ENCODE measurements at regions not wholly inside any gene's neighbourhood (a gene's known extent, or its start where the extent isn't known, plus 50 kb on each side); places are given as distances from the start of the nearest gene placed in this dataset.

DNA sequence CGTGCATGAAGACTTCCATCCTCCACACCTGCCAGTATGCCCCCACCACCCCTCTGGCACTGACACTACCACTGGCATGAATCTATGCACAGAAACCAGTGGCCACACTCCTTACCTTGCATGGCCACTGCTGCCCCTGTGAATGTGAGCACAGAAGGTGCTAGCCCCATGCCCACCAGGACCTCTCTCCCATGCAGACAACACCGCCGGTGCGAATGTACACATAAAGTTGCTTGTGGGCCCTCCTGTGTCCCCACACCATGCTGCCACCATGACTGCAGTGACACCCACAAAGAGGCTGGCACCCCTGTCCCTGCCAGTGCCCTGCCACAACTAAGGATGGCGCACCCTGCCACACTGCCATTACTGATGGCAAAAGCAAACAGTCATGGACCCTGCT lies 289.5 kb upstream of the KCND2 start:
- Histone ChIP-seq H3K27ac (no peak overlapping the region), H3K4me1 (no peaks in the 10 kb centered on the region), H3K36me3 (no peaks in the 10 kb centered on the region), H3K9me3 (no peaks in the 10 kb centered on the region), H3K27me3 (no peaks in the 10 kb centered on the region), H3K4me3 (no peak overlapping the region)
- DNase-seq (ENCODE audit: extremely low spot score in 2 of 2), result no peak
- no peak for TF ChIP-seq POLR2A (IDR thresholded peaks at IDR 0.05)
- TF ChIP-seq, protein P1, sequence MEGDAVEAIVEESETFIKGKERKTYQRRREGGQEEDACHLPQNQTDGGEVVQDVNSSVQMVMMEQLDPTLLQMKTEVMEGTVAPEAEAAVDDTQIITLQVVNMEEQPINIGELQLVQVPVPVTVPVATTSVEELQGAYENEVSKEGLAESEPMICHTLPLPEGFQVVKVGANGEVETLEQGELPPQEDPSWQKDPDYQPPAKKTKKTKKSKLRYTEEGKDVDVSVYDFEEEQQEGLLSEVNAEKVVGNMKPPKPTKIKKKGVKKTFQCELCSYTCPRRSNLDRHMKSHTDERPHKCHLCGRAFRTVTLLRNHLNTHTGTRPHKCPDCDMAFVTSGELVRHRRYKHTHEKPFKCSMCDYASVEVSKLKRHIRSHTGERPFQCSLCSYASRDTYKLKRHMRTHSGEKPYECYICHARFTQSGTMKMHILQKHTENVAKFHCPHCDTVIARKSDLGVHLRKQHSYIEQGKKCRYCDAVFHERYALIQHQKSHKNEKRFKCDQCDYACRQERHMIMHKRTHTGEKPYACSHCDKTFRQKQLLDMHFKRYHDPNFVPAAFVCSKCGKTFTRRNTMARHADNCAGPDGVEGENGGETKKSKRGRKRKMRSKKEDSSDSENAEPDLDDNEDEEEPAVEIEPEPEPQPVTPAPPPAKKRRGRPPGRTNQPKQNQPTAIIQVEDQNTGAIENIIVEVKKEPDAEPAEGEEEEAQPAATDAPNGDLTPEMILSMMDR (IDR thresholded peaks at IDR 0.05), result no peak
- no peak for TF ChIP-seq POLR2AphosphoS5 (IDR thresholded peaks at IDR 0.05; ENCODE audit: insufficient read depth in 1 of 2, low read depth in 1 of 2)
- intact Hi-C loops (cut with DNase I), result no loop called here

DNA sequence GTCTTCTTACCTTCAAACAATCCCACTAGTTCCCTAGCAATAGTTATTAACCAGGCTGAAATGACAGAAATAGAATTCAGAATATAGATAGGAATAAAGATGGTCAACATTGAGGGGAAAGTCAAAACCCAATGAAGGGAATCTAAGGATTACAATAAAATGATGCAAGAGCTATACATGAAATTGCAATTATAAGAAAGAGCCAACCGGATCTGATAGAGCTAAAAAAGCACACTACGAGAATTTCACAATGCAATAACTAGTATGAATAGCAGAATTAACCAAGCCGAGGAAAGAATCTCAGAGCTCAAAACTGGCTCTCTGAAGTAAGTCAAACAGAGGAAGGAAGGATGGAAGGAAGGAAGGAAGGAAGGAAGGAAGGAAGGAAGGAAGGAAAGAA lies 288.7 kb upstream of the KCND2 start:
- no peak for DNase-seq (ENCODE audit: extremely low spot score in 2 of 2)
- Histone ChIP-seq H3K27ac (no peak overlapping the region), H3K4me3 (no peak overlapping the region), H3K27me3 (no peaks in the 10 kb centered on the region), H3K4me1 (no peaks in the 10 kb centered on the region), H3K9me3 (no peaks in the 10 kb centered on the region), H3K36me3 (no peaks in the 10 kb centered on the region)
- intact Hi-C loops (cut with DNase I), result no loop called here
- TF ChIP-seq POLR2A (IDR thresholded peaks at IDR 0.05), result no peak
- TF ChIP-seq, protein P1 (IDR thresholded peaks at IDR 0.05), result no peak

DNA sequence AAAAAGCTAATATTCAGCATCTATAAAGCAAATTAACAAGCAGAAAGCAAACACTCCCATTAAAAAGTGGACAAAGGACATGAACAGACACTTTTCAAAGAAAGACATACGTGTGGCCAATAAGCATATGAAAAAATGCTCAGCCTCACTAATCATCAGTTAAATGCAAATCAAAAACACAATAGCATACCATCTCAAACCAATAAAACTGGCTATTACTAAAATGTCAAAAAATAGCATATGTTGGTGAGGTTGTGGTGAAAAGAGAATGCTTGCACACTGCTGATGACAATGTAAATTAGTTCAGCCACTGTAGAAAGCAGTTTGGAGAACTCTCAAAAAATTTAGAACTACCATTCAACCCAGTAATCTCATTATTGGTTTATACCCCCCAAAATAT lies 284.6 kb upstream of the KCND2 start:
- no peak for TF ChIP-seq POLR2AphosphoS5 (IDR thresholded peaks at IDR 0.05; ENCODE audit: insufficient read depth in 1 of 2, low read depth in 1 of 2)
- TF ChIP-seq, protein P1 (IDR thresholded peaks at IDR 0.05), result no peak
- no peak for TF ChIP-seq POLR2A (IDR thresholded peaks at IDR 0.05)
- H3K27me3 ChIP-seq, result no peaks in the 10 kb centered on the region
- H3K4me1 ChIP-seq, result no peaks in the 10 kb centered on the region
- H3K9me3 ChIP-seq, result no peaks in the 10 kb centered on the region
- intact Hi-C loops (cut with DNase I), result no loop called here
- no peak overlapping the region for H3K4me3 ChIP-seq
- no peaks in the 10 kb centered on the region for H3K36me3 ChIP-seq
- DNase-seq (ENCODE audit: extremely low spot score in 2 of 2), result no peak
- H3K27ac ChIP-seq, result no peak overlapping the region

DNA sequence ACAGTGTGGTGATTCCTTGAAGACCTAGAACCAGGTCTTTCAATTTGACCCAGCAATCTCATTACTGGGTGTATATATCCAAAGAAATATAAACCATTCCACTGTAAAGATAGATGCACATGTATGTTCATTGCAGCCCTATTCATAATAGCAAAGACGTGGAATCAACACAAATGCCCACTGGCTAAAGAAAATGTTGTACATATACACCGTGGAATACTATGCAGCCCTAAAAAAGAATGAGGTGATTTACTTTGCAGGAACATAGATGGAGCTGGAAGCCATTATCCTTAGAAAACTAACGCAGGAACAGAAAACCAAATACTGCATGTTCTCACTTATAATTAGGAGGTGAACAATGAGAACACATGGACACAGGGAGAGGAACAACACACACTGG lies 278.0 kb upstream of the KCND2 start:
- Histone ChIP-seq H3K27me3 (no peaks in the 10 kb centered on the region), H3K4me1 (no peaks in the 10 kb centered on the region), H3K36me3 (no peaks in the 10 kb centered on the region), H3K9me3 (no peaks in the 10 kb centered on the region), H3K4me3 (no peak overlapping the region), H3K27ac (no peak overlapping the region)
- no peak for DNase-seq (ENCODE audit: extremely low spot score in 2 of 2)
- TF ChIP-seq POLR2A (IDR thresholded peaks at IDR 0.05), result no peak
- TF ChIP-seq, protein P1 (IDR thresholded peaks at IDR 0.05), result no peak
- no peak for TF ChIP-seq POLR2AphosphoS5 (IDR thresholded peaks at IDR 0.05; ENCODE audit: insufficient read depth in 1 of 2, low read depth in 1 of 2)
- intact Hi-C loops (cut with DNase I), result no loop called here

DNA sequence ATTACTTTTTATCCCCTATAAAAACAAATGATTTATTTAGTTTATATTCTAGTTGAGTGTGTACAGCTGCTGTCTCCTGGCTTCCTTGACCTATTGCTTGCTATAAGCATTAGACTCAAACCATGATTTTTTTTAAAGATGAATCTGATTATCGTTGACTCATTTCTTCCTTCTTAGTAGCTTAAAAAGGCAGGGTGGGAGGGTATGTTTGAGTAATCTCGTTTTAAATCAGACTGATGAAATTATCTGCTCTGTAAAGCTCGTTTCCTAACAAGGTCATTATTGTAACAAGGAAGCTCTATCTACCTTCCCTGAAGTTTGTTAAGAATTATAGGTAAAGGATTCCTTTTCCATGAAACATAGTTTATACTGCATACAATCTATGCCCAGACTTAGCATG lies 276.3 kb upstream of the KCND2 start:
- Histone ChIP-seq H3K4me3 (no peak overlapping the region), H3K4me1 (no peaks in the 10 kb centered on the region), H3K27ac (no peak overlapping the region), H3K9me3 (no peaks in the 10 kb centered on the region), H3K36me3 (no peaks in the 10 kb centered on the region), H3K27me3 (no peaks in the 10 kb centered on the region)
- intact Hi-C loops (cut with DNase I), result no loop called here
- TF ChIP-seq POLR2A (IDR thresholded peaks at IDR 0.05), result no peak
- TF ChIP-seq POLR2AphosphoS5 (IDR thresholded peaks at IDR 0.05; ENCODE audit: insufficient read depth in 1 of 2, low read depth in 1 of 2), result no peak
- TF ChIP-seq, protein P1 (IDR thresholded peaks at IDR 0.05), result no peak
- DNase-seq (ENCODE audit: extremely low spot score in 2 of 2), result no peak

Measured in vagina (tissue), 2 donors.